GM10266 (cell line): ENCODE measurements at regions not wholly inside any gene's neighbourhood (a gene's known extent, or its start where the extent isn't known, plus 50 kb on each side); places are given as distances from the start of the nearest gene placed in this dataset.

Source experiments
- DNase-seq: peaks from one replicate; pipeline ENCODE4 v3.0.0; 2012; ENCODE audit errors: extremely low spot score
- TF ChIP-seq, protein P1 (sequence below): IDR thresholded peaks from 2 replicates; pipeline ENCODE4 v1.5.1; 2012; ENCODE audit warnings: mild to moderate bottlenecking, low read depth; ENCODE audit not compliant: control insufficient read depth, insufficient read depth; ENCODE audit errors: missing control alignments

- DNase-seq, result no peak
- TF ChIP-seq, protein P1, sequence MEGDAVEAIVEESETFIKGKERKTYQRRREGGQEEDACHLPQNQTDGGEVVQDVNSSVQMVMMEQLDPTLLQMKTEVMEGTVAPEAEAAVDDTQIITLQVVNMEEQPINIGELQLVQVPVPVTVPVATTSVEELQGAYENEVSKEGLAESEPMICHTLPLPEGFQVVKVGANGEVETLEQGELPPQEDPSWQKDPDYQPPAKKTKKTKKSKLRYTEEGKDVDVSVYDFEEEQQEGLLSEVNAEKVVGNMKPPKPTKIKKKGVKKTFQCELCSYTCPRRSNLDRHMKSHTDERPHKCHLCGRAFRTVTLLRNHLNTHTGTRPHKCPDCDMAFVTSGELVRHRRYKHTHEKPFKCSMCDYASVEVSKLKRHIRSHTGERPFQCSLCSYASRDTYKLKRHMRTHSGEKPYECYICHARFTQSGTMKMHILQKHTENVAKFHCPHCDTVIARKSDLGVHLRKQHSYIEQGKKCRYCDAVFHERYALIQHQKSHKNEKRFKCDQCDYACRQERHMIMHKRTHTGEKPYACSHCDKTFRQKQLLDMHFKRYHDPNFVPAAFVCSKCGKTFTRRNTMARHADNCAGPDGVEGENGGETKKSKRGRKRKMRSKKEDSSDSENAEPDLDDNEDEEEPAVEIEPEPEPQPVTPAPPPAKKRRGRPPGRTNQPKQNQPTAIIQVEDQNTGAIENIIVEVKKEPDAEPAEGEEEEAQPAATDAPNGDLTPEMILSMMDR, result no peak
These were observed 712.0 kb upstream of the NXPH2 start for GRCh38 chr2:139492131-139492680.

DNA sequence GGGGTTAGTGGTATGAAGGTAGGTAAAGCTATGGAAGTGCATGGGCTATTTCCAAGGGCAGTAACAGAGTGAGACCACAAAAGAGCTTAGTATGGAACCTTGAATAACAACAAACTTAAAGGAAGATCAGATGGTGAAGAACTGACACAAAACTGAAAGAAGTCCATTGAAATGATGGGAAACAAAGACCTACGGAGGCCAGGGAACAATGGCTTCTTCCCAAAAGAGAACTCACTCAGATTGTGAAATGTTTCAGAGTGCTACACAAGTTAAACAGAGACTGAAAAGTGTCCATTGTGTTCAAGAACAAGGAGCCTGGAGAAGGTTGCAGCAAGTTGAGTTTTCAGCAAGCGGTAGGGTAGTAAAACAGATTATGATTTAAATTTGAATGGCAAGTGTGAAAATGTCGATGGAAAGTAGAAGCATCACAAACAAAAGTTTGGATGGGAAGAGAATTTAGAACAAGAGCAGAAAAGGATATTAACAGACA is 700.0 kb upstream of the NXPH2 start:
- no peak for DNase-seq
- TF ChIP-seq, protein P1, result no peak

DNA sequence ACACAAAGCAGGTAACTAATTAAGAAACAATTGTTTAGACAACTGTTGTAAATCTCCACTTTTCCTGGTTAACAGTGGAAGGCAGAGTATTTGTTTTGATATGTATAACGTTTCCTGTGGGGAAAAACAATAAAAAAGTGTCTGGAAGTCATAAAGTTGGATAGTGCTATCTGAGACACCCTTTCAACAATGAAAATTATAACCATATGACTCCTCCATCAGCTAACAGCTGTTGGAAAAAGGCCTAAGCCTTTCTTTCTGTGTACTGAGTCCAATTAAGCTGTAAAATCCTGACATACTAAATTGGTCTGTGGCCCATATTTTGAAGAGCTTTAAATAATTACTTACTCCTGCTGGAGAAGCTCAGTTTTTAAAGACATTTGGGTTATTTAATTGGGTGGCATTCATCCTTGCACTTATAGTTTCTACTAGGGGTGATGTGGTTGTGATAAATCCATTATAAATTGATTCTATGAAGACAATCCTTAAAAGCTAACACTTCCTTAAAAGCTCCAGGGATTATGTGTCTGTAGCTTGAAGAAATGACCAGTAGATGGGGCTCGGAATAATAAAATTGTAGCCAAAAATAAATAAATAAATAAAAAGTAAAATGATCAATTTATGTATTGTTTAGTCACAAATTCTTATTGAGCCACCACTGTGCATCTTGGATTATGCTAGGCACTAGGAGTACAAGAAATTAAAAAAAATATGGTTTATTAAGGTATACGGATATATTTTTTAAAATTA is 698.1 kb upstream of the NXPH2 start:
- TF ChIP-seq, protein P1, result no peak
- no peak for DNase-seq

- TF ChIP-seq, protein P1, result no peak
- DNase-seq, result no peak
These were observed 697.4 kb upstream of the NXPH2 start for GRCh38 chr2:139477618-139478017.

GRCh38 chr2:139469985-139470384 is 689.8 kb upstream of the NXPH2 start:
- DNase-seq, result no peak
- TF ChIP-seq, protein P1, result no peak

GRCh38 chr2:139465789-139466188 is 685.6 kb upstream of the NXPH2 start:
- TF ChIP-seq, protein P1, result no peak

GRCh38 chr2:139457873-139458272 is 677.7 kb upstream of the NXPH2 start:
- DNase-seq, result no peak
- TF ChIP-seq, protein P1, result no peak

More at GRCh38 chr2:139465789-139466188, 685.6 kb upstream of the NXPH2 start:
- DNase-seq, result no peak
